Trophoblast cell (in vitro differentiated cells and primary cell): ENCODE measurements at regions not wholly inside any gene's neighbourhood (a gene's known extent, or its start where the extent isn't known, plus 50 kb on each side); places are given as distances from the start of the nearest gene placed in this dataset.
"Not testable (repeated sequence)": the region's sequence is repeated elsewhere in the genome, so short reads cannot be mapped to it uniquely, and the experiment has no call there.

Source experiments
- DNase-seq, 2 donors: peaks; one replicate each; pipeline ENCODE4 v3.0.0-alpha.2; 2016
- H2AFZ ChIP-seq: 2 replicates; pipeline ENCODE4 v1.6.1; 2013; ENCODE audit warnings: low read length, moderate library complexity, mild to moderate bottlenecking; ENCODE audit not compliant: insufficient read depth, poor library complexity
- H2AK5ac ChIP-seq: 2 replicates; pipeline ENCODE4 v1.6.1; 2013; ENCODE audit warnings: mild to moderate bottlenecking, low read length
- H2BK120ac ChIP-seq: 2 replicates; pipeline ENCODE4 v1.6.1; 2013; ENCODE audit warnings: low read length, mild to moderate bottlenecking, moderate library complexity; ENCODE audit not compliant: insufficient read depth, poor library complexity
- H2BK12ac ChIP-seq: 2 replicates; pipeline ENCODE4 v1.6.1; 2013; ENCODE audit warnings: mild to moderate bottlenecking, low read length, moderate library complexity
- H2BK5ac ChIP-seq: 2 replicates; pipeline ENCODE4 v1.6.1; 2013; ENCODE audit warnings: low read length, low read depth, moderate library complexity, mild to moderate bottlenecking; ENCODE audit not compliant: poor library complexity
- H3K14ac ChIP-seq: 2 replicates; pipeline ENCODE4 v1.6.1; 2013; ENCODE audit warnings: mild to moderate bottlenecking, low read length
- H3K18ac ChIP-seq: 2 replicates; pipeline ENCODE4 v1.6.1; 2013; ENCODE audit warnings: mild to moderate bottlenecking, low read length
- H3K23ac ChIP-seq: 2 replicates; pipeline ENCODE4 v1.6.1; 2013; ENCODE audit warnings: low read length
- H3K27ac ChIP-seq: 2 replicates; pipeline ENCODE4 v1.5.1; 2013; ENCODE audit warnings: low read depth, mild to moderate bottlenecking, inconsistent platforms, low read length, moderate library complexity
- H3K27me3 ChIP-seq: 2 replicates; pipeline ENCODE4 v1.6.1; 2013; ENCODE audit warnings: inconsistent platforms, mild to moderate bottlenecking, low read length, moderate library complexity; ENCODE audit not compliant: insufficient read depth
- H3K36me3 ChIP-seq, 2 experiments: 1 replicate in 1 of 2; 2 replicates in 1 of 2; pipeline ENCODE4 v1.6.1; 2013; ENCODE audit warnings: low read length in 2 of 2, mild to moderate bottlenecking in 2 of 2, moderate library complexity in 1 of 2; ENCODE audit not compliant: insufficient read depth in 2 of 2, control insufficient read depth in 1 of 2
- H3K4ac ChIP-seq: 2 replicates; pipeline ENCODE4 v1.6.1; 2013; ENCODE audit warnings: low read depth, mild to moderate bottlenecking, low read length, moderate library complexity
- H3K4me1 ChIP-seq, 2 experiments: 1 replicate in 1 of 2; 2 replicates in 1 of 2; pipeline ENCODE4 v1.6.1; 2013; ENCODE audit warnings: low read length in 2 of 2, mild to moderate bottlenecking in 2 of 2, moderate library complexity in 1 of 2; ENCODE audit not compliant: insufficient read depth in 2 of 2, control insufficient read depth in 1 of 2
- H3K4me2 ChIP-seq: 2 replicates; pipeline ENCODE4 v1.6.1; 2013; ENCODE audit warnings: inconsistent platforms, mild to moderate bottlenecking, low read length, moderate library complexity
- H3K4me3 ChIP-seq: 2 replicates; pipeline ENCODE4 v1.5.1; 2013; ENCODE audit warnings: mild to moderate bottlenecking, low read depth, low read length, inconsistent platforms
- H3K79me1 ChIP-seq: one replicate; pipeline ENCODE4 v1.6.1; 2013; ENCODE audit warnings: low read length
- H3K79me2 ChIP-seq: 2 replicates; pipeline ENCODE4 v1.6.1; 2013; ENCODE audit warnings: low read length, mild to moderate bottlenecking; ENCODE audit not compliant: control insufficient read depth, insufficient read depth, poor library complexity
- H3K9ac ChIP-seq: 2 replicates; pipeline ENCODE4 v1.6.1; 2013; ENCODE audit warnings: mild to moderate bottlenecking, low read length
- H3K9me3 ChIP-seq: 2 replicates; pipeline ENCODE4 v1.6.1; 2013; ENCODE audit warnings: low read depth, mild to moderate bottlenecking, control low read depth, inconsistent platforms, low read length; ENCODE audit not compliant: insufficient read depth
- H4K12ac ChIP-seq: 2 replicates; pipeline ENCODE4 v1.6.1; 2013; ENCODE audit warnings: low read depth, mild to moderate bottlenecking, low read length, moderate library complexity
- H4K8ac ChIP-seq: 2 replicates; pipeline ENCODE4 v1.6.1; 2013; ENCODE audit warnings: low read depth, mild to moderate bottlenecking, low read length, moderate library complexity
- H4K91ac ChIP-seq: one replicate; pipeline ENCODE4 v1.6.1; 2013; ENCODE audit warnings: low read depth, mild to moderate bottlenecking, low read length, moderate library complexity
- WGBS: extraction: QIAGEN DNeasy Blood & Tissue Kit; methylation state at CpG from one replicate; pipeline ENCODE4 v1.1.7; 2013; ENCODE audit warnings: missing lambda C conversion rate; ENCODE audit not compliant: insufficient read length, insufficient coverage; ENCODE audit errors: extremely low coverage; 5-methylcytosine and 5-hydroxymethylcytosine counted together

- Histone ChIP-seq H3K4me2 (no peak overlapping the region), H2BK5ac (no peak overlapping the region), H3K23ac (no peak overlapping the region), H4K91ac (no peak overlapping the region), H3K4me1 (no peaks in the 10 kb centered on the region), H4K12ac (no peak overlapping the region), H2BK12ac (no peak overlapping the region), H2AFZ (no peak overlapping the region), H3K4ac (no peak overlapping the region), H2AK5ac (no peak overlapping the region), H3K27me3 (no peaks in the 10 kb centered on the region), H3K27ac (no peak overlapping the region), H3K18ac (no peak overlapping the region), H3K9ac (no peak overlapping the region), H3K79me1 (no peaks in the 10 kb centered on the region), H3K14ac (no peak overlapping the region), H4K8ac (no peak overlapping the region), H3K79me2 (no peaks in the 10 kb centered on the region), H3K9me3 (peaks cover 4% of the 10 kb centered on the region), H3K4me3 (no peak overlapping the region), H2BK120ac (no peak overlapping the region), H3K36me3 (no peaks in the 10 kb centered on the region)
- WGBS = no CpG with 5 or more reads among the region's 2 CpGs
- no peak for DNase-seq
Measured at GRCh38 chr2:128604045-128604444, 285.4 kb upstream of the HS6ST1 start.

GRCh38 chr2:128604581-128604980 lies 285.9 kb upstream of the HS6ST1 start:
- not testable (repeated sequence) for H3K9ac ChIP-seq, H3K36me3 ChIP-seq, H3K4ac ChIP-seq, H2AK5ac ChIP-seq, H3K27ac ChIP-seq, H3K4me3 ChIP-seq, DNase-seq, H3K14ac ChIP-seq, H3K79me2 ChIP-seq, H3K4me1 ChIP-seq, H3K23ac ChIP-seq, H3K4me2 ChIP-seq, H3K79me1 ChIP-seq, H2AFZ ChIP-seq, H3K27me3 ChIP-seq, H2BK12ac ChIP-seq, H2BK120ac ChIP-seq, H3K9me3 ChIP-seq, H4K8ac ChIP-seq, H2BK5ac ChIP-seq, H4K91ac ChIP-seq, H4K12ac ChIP-seq, H3K18ac ChIP-seq
- no CpG with 5 or more reads among the region's 12 CpGs for WGBS

GRCh38 chr2:128605421-128605820 lies 286.8 kb upstream of the HS6ST1 start:
- no peak overlapping the region for H4K12ac ChIP-seq
- no peak overlapping the region for H3K9ac ChIP-seq
- H2AK5ac ChIP-seq = no peak overlapping the region
- H4K91ac ChIP-seq = no peak overlapping the region
- no CpG with 5 or more reads among the region's 7 CpGs for WGBS
- H3K79me1 ChIP-seq = no peaks in the 10 kb centered on the region
- H3K27me3 ChIP-seq = no peaks in the 10 kb centered on the region
- H3K4ac ChIP-seq = no peak overlapping the region
- H3K4me3 ChIP-seq = no peak overlapping the region
- no peaks in the 10 kb centered on the region for H3K36me3 ChIP-seq
- H2BK12ac ChIP-seq = no peak overlapping the region
- H3K79me2 ChIP-seq = no peaks in the 10 kb centered on the region
- no peak overlapping the region for H3K27ac ChIP-seq
- H2BK5ac ChIP-seq = no peak overlapping the region
- H3K9me3 ChIP-seq = peaks cover 4% of the 10 kb centered on the region
- no peaks in the 10 kb centered on the region for H3K4me1 ChIP-seq
- no peak overlapping the region for H3K14ac ChIP-seq
- H4K8ac ChIP-seq = no peak overlapping the region
- DNase-seq = no peak
- H2AFZ ChIP-seq = no peak overlapping the region
- no peak overlapping the region for H2BK120ac ChIP-seq
- no peak overlapping the region for H3K18ac ChIP-seq
- no peak overlapping the region for H3K23ac ChIP-seq
- no peak overlapping the region for H3K4me2 ChIP-seq

GRCh38 chr2:128605931-128606330 lies 287.3 kb upstream of the HS6ST1 start:
- WGBS = no CpG with 5 or more reads among the region's 13 CpGs

More at GRCh38 chr2:128605931-128606330, 287.3 kb upstream of the HS6ST1 start:
- Histone ChIP-seq H3K36me3 (no peaks in the 10 kb centered on the region), H3K9me3 (peaks cover 2% of the 10 kb centered on the region), H3K4me1 (no peaks in the 10 kb centered on the region), H3K79me2 (no peaks in the 10 kb centered on the region), H3K4ac (no peak overlapping the region), H3K27ac (no peak overlapping the region), H4K12ac (no peak overlapping the region), H2BK12ac (no peak overlapping the region), H3K4me3 (no peak overlapping the region), H3K79me1 (no peaks in the 10 kb centered on the region), H2AFZ (no peak overlapping the region), H2BK120ac (no peak overlapping the region), H4K91ac (no peak overlapping the region), H3K4me2 (no peak overlapping the region), H2BK5ac (no peak overlapping the region), H3K14ac (no peak overlapping the region), H3K27me3 (no peaks in the 10 kb centered on the region), H3K18ac (no peak overlapping the region), H3K23ac (no peak overlapping the region), H2AK5ac (no peak overlapping the region), H3K9ac (no peak overlapping the region), H4K8ac (no peak overlapping the region)
- DNase-seq = no peak
